HG02852 (cell line): ENCODE measurements at regions not wholly inside any gene's neighbourhood (a gene's known extent, or its start where the extent isn't known, plus 50 kb on each side); places are given as distances from the start of the nearest gene placed in this dataset.
"Not testable (repeated sequence)": the region's sequence is repeated elsewhere in the genome, so short reads cannot be mapped to it uniquely, and the experiment has no call there.

Source experiments
- ATAC-seq: cut with Tn5 transposase; IDR thresholded peaks from one replicate; pipeline ENCODE4 v1.9.1; 2021; ENCODE audit warnings: mild to moderate bottlenecking, moderate library complexity; ENCODE audit not compliant: unreplicated experiment

GRCh38 chr10:59975918-59976317, 69.6 kb upstream of the CCDC6 start:
- not testable (repeated sequence) for ATAC-seq

- no peak for ATAC-seq
Measured at GRCh38 chr10:59971915-59972314, 65.6 kb upstream of the CCDC6 start.

- ATAC-seq: peak; percentile 85
Measured at GRCh38 chr10:59970396-59971368, 64.3 kb upstream of the CCDC6 start.

GRCh38 chr10:59968705-59969104, 62.3 kb upstream of the CCDC6 start:
- no peak for ATAC-seq

- no peak for ATAC-seq
Measured at GRCh38 chr10:59967079-59967478, 60.7 kb upstream of the CCDC6 start.

- ATAC-seq: no peak
Measured at GRCh38 chr10:59965899-59966650, 59.7 kb upstream of the CCDC6 start.

- ATAC-seq: no peak
Measured at GRCh38 chr10:59962756-59963155, 56.4 kb upstream of the CCDC6 start.

- no peak for ATAC-seq
Measured at GRCh38 chr10:59960751-59961150, 54.4 kb upstream of the CCDC6 start.

GRCh38 chr10:59959504-59960018, 53.2 kb upstream of the CCDC6 start:
- ATAC-seq: no peak

GRCh38 chr10:59958882-59959281, 52.5 kb upstream of the CCDC6 start:
- ATAC-seq: no peak

GRCh38 chr10:59957975-59958374, 51.6 kb upstream of the CCDC6 start:
- ATAC-seq: no peak
